Osteoblast (primary cell): ENCODE measurements at regions not wholly inside any gene's neighbourhood (a gene's known extent, or its start where the extent isn't known, plus 50 kb on each side); places are given as distances from the start of the nearest gene placed in this dataset.

ENCODE experiments used
- DNase-seq: peaks from one replicate; pipeline ENCODE4 v3.0.0; 2011; ENCODE audit warnings: low spot score, mixed read lengths; ENCODE audit not compliant: insufficient read length; ENCODE audit errors: missing footprints
- H2AFZ ChIP-seq: 2 replicates; pipeline ENCODE4 v1.6.0; 2011; ENCODE audit warnings: mild to moderate bottlenecking, low read length
- H3K27ac ChIP-seq: 2 replicates; pipeline ENCODE4 v1.5.1; 2011; ENCODE audit warnings: mild to moderate bottlenecking, low read depth, low read length, moderate library complexity
- H3K27me3 ChIP-seq: 2 replicates; pipeline ENCODE4 v1.6.0; 2012; ENCODE audit warnings: mild to moderate bottlenecking, control low read depth, inconsistent platforms, low read length, moderate library complexity; ENCODE audit not compliant: insufficient read depth
- H3K36me3 ChIP-seq: 2 replicates; pipeline ENCODE4 v1.5.1; 2011; ENCODE audit warnings: mild to moderate bottlenecking, low read length, control low read depth, moderate library complexity; ENCODE audit not compliant: insufficient read depth
- H3K4me1 ChIP-seq: 2 replicates; pipeline ENCODE4 v1.5.1; 2011; ENCODE audit warnings: mild to moderate bottlenecking, low read length, control low read depth, moderate library complexity; ENCODE audit not compliant: insufficient read depth
- H3K4me2 ChIP-seq: 2 replicates; pipeline ENCODE4 v1.6.0; 2011; ENCODE audit warnings: mild to moderate bottlenecking, low read length; ENCODE audit not compliant: insufficient read depth
- H3K4me3 ChIP-seq: fragments of 200-600 bp; sonication (generic); 3 replicates; pipeline ENCODE4 v1.5.1; 2012; ENCODE audit warnings: mild to moderate bottlenecking, low read length, inconsistent platforms; ENCODE audit not compliant: insufficient read depth
- H3K79me2 ChIP-seq: 2 replicates; pipeline ENCODE4 v1.6.0; 2012; ENCODE audit warnings: mild to moderate bottlenecking, low read length, control low read depth, inconsistent platforms; ENCODE audit not compliant: insufficient read depth
- H3K9me3 ChIP-seq: 2 replicates; pipeline ENCODE4 v1.5.1; 2011; ENCODE audit warnings: low read depth, low read length, control low read depth
- H4K20me1 ChIP-seq: 2 replicates; pipeline ENCODE4 v1.6.0; 2012; ENCODE audit warnings: mild to moderate bottlenecking, low read length, control low read depth; ENCODE audit not compliant: insufficient read depth
- TF ChIP-seq, protein P1 (sequence below): IDR thresholded peaks from 2 replicates; pipeline ENCODE4 v1.5.1; 2011; ENCODE audit warnings: mild to moderate bottlenecking, low read depth, low read length, moderate library complexity; ENCODE audit errors: extremely low read depth

DNA sequence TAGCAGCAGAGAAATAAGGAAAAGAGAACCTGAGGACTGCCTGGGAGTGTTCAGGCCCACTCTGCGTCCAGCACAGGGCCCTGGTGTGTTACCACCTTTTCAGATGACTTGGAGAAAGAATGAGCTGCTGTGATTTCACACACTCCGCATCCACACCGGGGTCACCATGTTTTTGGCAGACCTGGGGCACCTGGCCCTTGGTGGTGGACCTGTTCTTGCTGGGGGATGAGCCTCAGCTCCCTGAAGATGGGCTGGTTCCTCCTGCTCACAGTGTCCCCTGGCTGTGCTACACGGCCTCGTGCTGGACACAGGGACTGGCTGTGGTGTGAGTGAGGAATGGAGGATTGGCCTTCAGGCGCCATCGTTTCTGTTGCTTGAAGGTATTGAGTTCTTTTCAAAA, 1381.4 kb downstream of the TBC1D22A start:
- TF ChIP-seq, protein P1, sequence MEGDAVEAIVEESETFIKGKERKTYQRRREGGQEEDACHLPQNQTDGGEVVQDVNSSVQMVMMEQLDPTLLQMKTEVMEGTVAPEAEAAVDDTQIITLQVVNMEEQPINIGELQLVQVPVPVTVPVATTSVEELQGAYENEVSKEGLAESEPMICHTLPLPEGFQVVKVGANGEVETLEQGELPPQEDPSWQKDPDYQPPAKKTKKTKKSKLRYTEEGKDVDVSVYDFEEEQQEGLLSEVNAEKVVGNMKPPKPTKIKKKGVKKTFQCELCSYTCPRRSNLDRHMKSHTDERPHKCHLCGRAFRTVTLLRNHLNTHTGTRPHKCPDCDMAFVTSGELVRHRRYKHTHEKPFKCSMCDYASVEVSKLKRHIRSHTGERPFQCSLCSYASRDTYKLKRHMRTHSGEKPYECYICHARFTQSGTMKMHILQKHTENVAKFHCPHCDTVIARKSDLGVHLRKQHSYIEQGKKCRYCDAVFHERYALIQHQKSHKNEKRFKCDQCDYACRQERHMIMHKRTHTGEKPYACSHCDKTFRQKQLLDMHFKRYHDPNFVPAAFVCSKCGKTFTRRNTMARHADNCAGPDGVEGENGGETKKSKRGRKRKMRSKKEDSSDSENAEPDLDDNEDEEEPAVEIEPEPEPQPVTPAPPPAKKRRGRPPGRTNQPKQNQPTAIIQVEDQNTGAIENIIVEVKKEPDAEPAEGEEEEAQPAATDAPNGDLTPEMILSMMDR = no peak
- Histone ChIP-seq H3K36me3 (no peaks in the 10 kb centered on the region), H3K27me3 (no peaks in the 10 kb centered on the region), H3K4me3 (no peak overlapping the region), H3K4me1 (no peaks in the 10 kb centered on the region), H2AFZ (no peak overlapping the region), H3K79me2 (no peaks in the 10 kb centered on the region), H3K4me2 (no peak overlapping the region), H3K9me3 (no peaks in the 10 kb centered on the region), H3K27ac (no peak overlapping the region), H4K20me1 (no peaks in the 10 kb centered on the region)
- no peak for DNase-seq

DNA sequence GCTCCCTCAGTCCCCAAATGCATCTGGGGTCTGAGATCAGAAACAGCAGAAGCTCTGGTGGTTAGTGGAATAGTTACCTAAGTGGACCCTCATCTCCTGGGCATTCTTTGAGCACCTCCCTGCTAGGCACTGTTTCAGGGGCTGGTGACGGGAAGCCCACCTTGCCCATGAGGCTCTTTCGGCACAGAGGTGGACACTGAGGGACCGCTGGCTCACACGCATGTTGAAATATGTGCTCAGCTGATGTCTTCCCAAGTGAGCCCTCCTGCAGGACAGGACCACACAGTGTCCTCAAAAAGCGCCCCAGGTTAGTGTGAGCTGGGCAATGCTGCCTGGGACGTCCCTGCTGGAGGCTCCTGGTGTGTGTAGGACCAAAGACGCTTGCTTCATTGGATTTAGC, 1379.9 kb downstream of the TBC1D22A start:
- no peak overlapping the region for H3K4me3 ChIP-seq
- H3K27ac ChIP-seq = no peak overlapping the region
- no peaks in the 10 kb centered on the region for H3K36me3 ChIP-seq
- H3K9me3 ChIP-seq = no peaks in the 10 kb centered on the region
- H3K4me2 ChIP-seq = no peak overlapping the region
- H3K27me3 ChIP-seq = no peaks in the 10 kb centered on the region
- no peak overlapping the region for H2AFZ ChIP-seq
- TF ChIP-seq, protein P1 = no peak
- no peaks in the 10 kb centered on the region for H3K4me1 ChIP-seq
- no peak for DNase-seq
- no peaks in the 10 kb centered on the region for H3K79me2 ChIP-seq
- no peaks in the 10 kb centered on the region for H4K20me1 ChIP-seq

DNA sequence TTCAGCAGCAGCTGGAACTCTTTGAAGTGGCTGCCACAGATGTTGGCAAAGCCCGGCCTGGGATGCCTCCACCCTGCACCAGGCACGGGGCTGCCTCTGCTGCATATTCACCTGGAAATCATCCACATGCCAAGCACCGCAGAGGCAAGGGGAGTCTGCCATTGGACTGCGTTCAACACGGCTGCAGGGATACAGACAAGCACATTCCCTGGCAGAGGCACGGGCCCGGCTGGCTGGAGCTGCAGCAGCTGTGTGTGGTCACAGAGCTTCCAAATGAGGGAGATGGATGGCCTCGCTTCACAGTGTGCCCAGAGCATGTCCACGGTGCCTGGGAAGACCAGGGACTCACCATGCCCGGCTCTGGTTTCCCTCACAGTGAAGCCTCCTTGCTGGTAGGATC, 1378.9 kb downstream of the TBC1D22A start:
- H3K4me1 ChIP-seq = no peaks in the 10 kb centered on the region
- H3K27me3 ChIP-seq = no peaks in the 10 kb centered on the region
- no peaks in the 10 kb centered on the region for H4K20me1 ChIP-seq
- TF ChIP-seq, protein P1 = no peak
- DNase-seq = no peak
- H3K27ac ChIP-seq = no peak overlapping the region
- H3K4me2 ChIP-seq = no peak overlapping the region
- no peak overlapping the region for H3K4me3 ChIP-seq
- no peaks in the 10 kb centered on the region for H3K9me3 ChIP-seq
- no peaks in the 10 kb centered on the region for H3K79me2 ChIP-seq
- no peaks in the 10 kb centered on the region for H3K36me3 ChIP-seq
- H2AFZ ChIP-seq = no peak overlapping the region

DNA sequence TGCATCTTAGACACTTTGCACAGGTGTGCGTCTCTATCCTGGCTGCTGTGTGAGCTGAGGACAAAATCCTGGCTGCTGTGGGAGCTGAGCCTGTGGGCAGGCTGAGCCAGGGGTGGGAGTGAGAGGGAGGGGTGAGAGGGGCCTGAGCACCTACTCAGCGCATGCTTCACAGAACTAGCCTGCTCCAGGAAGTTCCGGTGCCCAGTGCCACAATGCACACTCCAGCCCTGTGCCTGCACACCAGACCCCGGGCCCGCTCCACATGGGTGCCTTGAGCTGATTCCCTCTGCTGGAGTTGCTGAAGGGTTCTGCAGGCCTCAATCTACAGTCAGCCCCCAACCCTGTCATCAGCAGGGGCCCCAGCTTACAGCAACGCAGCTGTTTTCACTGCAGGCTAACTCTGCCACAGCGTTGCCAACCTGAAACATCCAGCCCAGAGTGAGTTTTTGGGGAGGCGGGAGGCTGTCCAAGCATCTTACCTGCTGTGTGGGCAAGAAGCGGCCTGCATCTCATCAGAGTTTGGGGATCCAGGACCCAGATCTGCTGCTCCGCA, 1377.9 kb downstream of the TBC1D22A start:
- Histone ChIP-seq H3K27me3 (no peaks in the 10 kb centered on the region), H3K79me2 (no peaks in the 10 kb centered on the region), H3K4me2 (no peak overlapping the region), H3K9me3 (no peaks in the 10 kb centered on the region), H3K27ac (no peak overlapping the region), H3K36me3 (no peaks in the 10 kb centered on the region), H4K20me1 (no peaks in the 10 kb centered on the region), H3K4me1 (no peaks in the 10 kb centered on the region), H2AFZ (no peak overlapping the region), H3K4me3 (no peak overlapping the region)
- no peak for DNase-seq
- TF ChIP-seq, protein P1 = no peak
